ENCODE measurements at regions not wholly inside any gene's neighbourhood (a gene's known extent, or its start where the extent isn't known, plus 50 kb on each side); places are given as distances from the start of the nearest gene placed in this dataset.

DNA sequence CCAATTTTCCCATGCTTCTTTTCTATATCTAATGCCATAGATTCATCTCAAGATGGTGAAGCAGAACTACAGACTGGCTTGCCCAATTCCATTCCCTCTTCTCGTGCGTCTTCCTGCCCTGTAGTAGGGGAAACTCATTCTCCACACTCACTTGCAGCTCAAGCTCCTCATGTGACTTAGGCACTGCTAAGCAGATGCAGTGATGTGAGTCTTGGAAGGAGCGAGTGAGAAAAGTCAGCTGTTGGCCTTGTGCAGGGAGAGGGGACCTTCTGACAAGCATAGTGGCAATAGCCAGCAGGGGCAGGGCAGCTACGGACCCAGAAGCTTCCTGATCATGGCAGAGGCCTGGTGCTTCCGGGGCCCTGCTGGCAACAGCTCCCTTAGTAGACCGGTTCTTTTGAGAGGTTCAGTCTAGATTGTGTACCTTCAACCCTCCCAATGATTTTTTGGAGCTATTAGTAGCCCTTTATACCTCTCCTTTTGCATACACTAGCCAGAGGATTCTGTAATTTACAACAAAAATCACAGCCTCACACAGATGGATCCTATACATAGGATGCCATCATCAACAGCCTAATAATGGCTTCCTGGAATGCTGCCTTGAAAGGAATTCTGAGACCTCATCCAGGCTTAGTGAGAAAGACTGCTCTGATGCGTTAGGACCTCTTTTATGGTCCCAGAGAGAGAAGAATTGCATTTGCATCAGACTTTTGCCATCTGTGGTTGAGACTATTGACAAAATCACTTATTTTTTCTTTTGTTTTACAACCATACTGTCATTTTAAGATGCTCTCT is 121.5 kb upstream of the RIPOR2 start:
- intact Hi-C loops (cut with DNase I; ENCODE audit: low total_unique reads): no loop called here

DNA sequence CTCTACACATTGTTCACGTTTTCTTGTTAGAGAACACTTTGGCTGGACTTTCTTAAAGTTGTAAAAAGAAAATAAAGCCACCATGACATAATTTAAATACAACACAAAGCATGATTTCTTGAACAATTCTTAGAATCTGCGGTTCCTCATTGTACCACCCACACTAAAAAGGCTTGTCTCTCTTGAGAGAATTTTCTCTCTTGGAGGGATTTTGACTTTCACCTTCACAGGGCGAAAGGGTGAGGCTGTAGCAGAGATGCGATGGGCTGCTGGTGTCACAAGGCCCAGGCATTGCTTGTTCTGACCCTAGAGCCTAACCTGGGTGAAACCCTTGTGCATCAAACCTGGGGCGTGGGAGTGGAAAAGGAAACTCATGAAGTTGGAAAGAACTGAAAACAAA is 122.7 kb upstream of the RIPOR2 start:
- DNase-seq (ENCODE audit: low spot score in 2 of 2): no peak
- no peak overlapping the region for H3K4me3 ChIP-seq
- intact Hi-C loops (cut with DNase I; ENCODE audit: low total_unique reads): no loop called here
- H3K27me3 ChIP-seq: no peaks in the 10 kb centered on the region
- H3K9me3 ChIP-seq: no peaks in the 10 kb centered on the region
- no peaks in the 10 kb centered on the region for H3K4me1 ChIP-seq
- H3K36me3 ChIP-seq: no peaks in the 10 kb centered on the region
- TF ChIP-seq POLR2A (IDR thresholded peaks at IDR 0.05) (no peak), CTCF (IDR thresholded peaks at IDR 0.05) (no peak), POLR2AphosphoS5 (IDR thresholded peaks at IDR 0.05) (no peak)
- no peak overlapping the region for H3K27ac ChIP-seq

More for the DNA sequence above, 121.5 kb upstream of the RIPOR2 start:
- Histone ChIP-seq H3K4me3 (no peak overlapping the region), H3K27ac (no peak overlapping the region), H3K36me3 (no peaks in the 10 kb centered on the region), H3K9me3 (no peaks in the 10 kb centered on the region), H3K4me1 (no peaks in the 10 kb centered on the region), H3K27me3 (no peaks in the 10 kb centered on the region)
- no peak for DNase-seq (ENCODE audit: low spot score in 2 of 2)
- TF ChIP-seq POLR2AphosphoS5 (IDR thresholded peaks at IDR 0.05) (no peak), CTCF (IDR thresholded peaks at IDR 0.05) (no peak), POLR2A (IDR thresholded peaks at IDR 0.05) (no peak)

DNA sequence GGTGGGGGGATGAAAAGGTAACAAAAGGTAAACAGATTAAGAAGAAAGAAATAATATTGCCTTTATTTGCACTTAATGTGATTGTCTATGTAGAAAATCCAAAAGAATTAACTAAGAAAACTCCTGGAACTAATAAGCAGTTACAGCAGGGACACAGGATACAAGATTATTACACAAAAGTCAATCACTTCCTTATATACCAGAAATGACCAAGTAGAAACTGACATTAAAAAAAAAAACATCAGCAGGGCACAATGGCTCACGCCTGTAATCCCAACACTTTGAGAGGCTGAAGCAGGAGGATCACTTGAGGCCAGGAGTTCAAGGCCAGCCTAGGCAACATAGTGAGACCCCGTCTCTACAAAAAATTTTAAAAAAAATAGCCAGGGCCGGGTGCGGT is 123.2 kb upstream of the RIPOR2 start:
- TF ChIP-seq CTCF (IDR thresholded peaks at IDR 0.05): no peak
- no peak for TF ChIP-seq POLR2AphosphoS5 (IDR thresholded peaks at IDR 0.05)
- no peak for TF ChIP-seq POLR2A (IDR thresholded peaks at IDR 0.05)
- DNase-seq (ENCODE audit: low spot score in 2 of 2): no peak
- intact Hi-C loops (cut with DNase I; ENCODE audit: low total_unique reads): no loop called here
- Histone ChIP-seq H3K36me3 (no peaks in the 10 kb centered on the region), H3K4me3 (no peak overlapping the region), H3K27me3 (no peaks in the 10 kb centered on the region), H3K4me1 (no peaks in the 10 kb centered on the region), H3K27ac (no peak overlapping the region), H3K9me3 (no peaks in the 10 kb centered on the region)

- TF ChIP-seq POLR2A (IDR thresholded peaks at IDR 0.05): no peak
- no peak for TF ChIP-seq CTCF (IDR thresholded peaks at IDR 0.05)
- Histone ChIP-seq H3K27ac (peak overlapping the region in 1 of 2 donors; percentile 82), H3K36me3 (no peaks in the 10 kb centered on the region), H3K4me3 (no peak overlapping the region), H3K9me3 (no peaks in the 10 kb centered on the region), H3K27me3 (no peaks in the 10 kb centered on the region), H3K4me1 (no peaks in the 10 kb centered on the region)
- intact Hi-C loops (cut with DNase I; ENCODE audit: low total_unique reads): loop anchor here (10.0 kb wide), 1 partner anchor 206 kb away; no protein-coding TSS in a partner anchor
- DNase-seq (ENCODE audit: low spot score in 2 of 2): no peak
Observed at GRCh38 chr6:25060522-25060921, 124.8 kb upstream of the RIPOR2 start.

DNA sequence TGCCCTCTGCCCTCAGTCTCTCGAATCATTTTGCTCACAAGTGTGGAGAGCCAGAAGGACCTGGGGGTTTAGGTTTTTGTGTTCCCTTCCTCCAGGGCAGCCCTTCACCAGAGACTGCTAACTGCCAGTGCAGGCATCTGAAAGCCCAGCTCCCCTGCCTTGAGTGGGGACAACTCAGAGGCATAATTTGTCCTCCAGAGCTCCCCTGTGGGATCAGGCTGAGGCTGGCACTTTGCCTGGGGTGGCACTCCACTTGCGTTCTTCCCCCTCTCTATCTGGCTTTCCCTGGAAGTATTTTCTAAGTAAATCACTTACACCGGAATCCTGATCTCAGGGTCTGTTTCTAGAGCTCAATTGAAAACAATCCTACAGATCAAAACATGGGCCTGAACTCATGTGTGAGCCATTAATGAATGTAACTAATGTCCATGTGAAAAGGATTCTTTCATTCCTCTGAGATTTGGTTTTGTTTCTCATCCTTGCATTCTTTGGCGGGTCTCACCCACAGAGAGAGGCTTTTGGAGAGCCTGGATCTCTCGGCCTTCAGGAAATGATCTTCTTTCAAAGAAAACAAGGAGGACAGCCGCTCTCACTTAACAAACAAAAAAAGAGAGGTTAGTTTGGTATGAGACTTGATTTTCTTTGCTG is 125.7 kb upstream of the RIPOR2 start:
- Histone ChIP-seq H3K4me1 (no peaks in the 10 kb centered on the region), H3K36me3 (no peaks in the 10 kb centered on the region), H3K4me3 (no peak overlapping the region), H3K27ac (peak overlapping the region in 1 of 2 donors; percentile 82), H3K9me3 (no peaks in the 10 kb centered on the region), H3K27me3 (no peaks in the 10 kb centered on the region)
- TF ChIP-seq CTCF (IDR thresholded peaks at IDR 0.05): no peak
- TF ChIP-seq POLR2A (IDR thresholded peaks at IDR 0.05): no peak
- TF ChIP-seq POLR2AphosphoS5 (IDR thresholded peaks at IDR 0.05): no peak
- intact Hi-C loops (cut with DNase I; ENCODE audit: low total_unique reads): loop anchor here (10.0 kb wide), 1 partner anchor 207 kb away; no protein-coding TSS in a partner anchor
- DNase-seq (ENCODE audit: low spot score in 2 of 2): no peak
